ENCODE measurements at regions not wholly inside any gene's neighbourhood (a gene's known extent, or its start where the extent isn't known, plus 50 kb on each side); places are given as distances from the start of the nearest gene placed in this dataset.

- TF ChIP-seq ZFX (IDR thresholded peaks at IDR 0.05) (no peak), CTCF (conservative IDR thresholded peaks at IDR 0.05) (no peak)
Measured at GRCh38 chr2:151182899-151183809, 78.5 kb downstream of the RBM43 start.
